ENCODE measurements at regions not wholly inside any gene's neighbourhood (a gene's known extent, or its start where the extent isn't known, plus 50 kb on each side); places are given as distances from the start of the nearest gene placed in this dataset.

GRCh38 chr4:124947622-124948265, 235.2 kb upstream of the ANKRD50 start:
- no peak for TF ChIP-seq POLR2A (IDR thresholded peaks at IDR 0.05; ENCODE audit: low read length)
- no peak for TF ChIP-seq GATA1 (IDR thresholded peaks at IDR 0.05; ENCODE audit: low read depth, low read length)

Data from erythroblast (primary cell).